Suppressor macrophage treated with lipopolysaccharide for 1 hour (primary cell): ENCODE measurements at regions not wholly inside any gene's neighbourhood (a gene's known extent, or its start where the extent isn't known, plus 50 kb on each side); places are given as distances from the start of the nearest gene placed in this dataset.

Experiments used
- DNase-seq, 3 donors: peaks; one replicate each; pipeline ENCODE4 v3.0.0-alpha.2; 2020 to 2022

- no peak for DNase-seq
Measured at GRCh38 chr13:39859898-39860297, 204.4 kb downstream of the COG6 start.

GRCh38 chr13:39862900-39863299, 207.4 kb downstream of the COG6 start:
- DNase-seq, result no peak

- no peak for DNase-seq
Measured at GRCh38 chr13:39864221-39864620, 208.8 kb downstream of the COG6 start.

- DNase-seq, result no peak
Measured at GRCh38 chr13:39866722-39867121, 211.3 kb downstream of the COG6 start.

GRCh38 chr13:39867807-39868206, 212.3 kb downstream of the COG6 start:
- no peak for DNase-seq

GRCh38 chr13:39870197-39870747, 214.8 kb downstream of the COG6 start:
- DNase-seq, result no peak

- DNase-seq, result no peak
Measured at GRCh38 chr13:39874331-39875053, 219.0 kb downstream of the COG6 start.

GRCh38 chr13:39875111-39875987, 219.9 kb downstream of the COG6 start:
- DNase-seq, result no peak

- peak; percentile 22 to 51 (median 24) for DNase-seq
Measured at GRCh38 chr13:39876258-39876657, 220.8 kb downstream of the COG6 start.

- no peak for DNase-seq
Measured at GRCh38 chr13:39877134-39877533, 221.7 kb downstream of the COG6 start.

GRCh38 chr13:39879286-39880035, 224.0 kb downstream of the COG6 start:
- DNase-seq, result no peak

GRCh38 chr13:39881383-39881782, 225.9 kb downstream of the COG6 start:
- no peak for DNase-seq

GRCh38 chr13:39881887-39882286, 226.4 kb downstream of the COG6 start:
- DNase-seq, result no peak

- DNase-seq, result no peak
Measured at GRCh38 chr13:39884166-39884565, 228.7 kb downstream of the COG6 start.

- no peak for DNase-seq
Measured at GRCh38 chr13:39886336-39886735, 230.9 kb downstream of the COG6 start.

GRCh38 chr13:39887387-39887786, 231.9 kb downstream of the COG6 start:
- no peak for DNase-seq

GRCh38 chr13:39888865-39889810, 233.7 kb downstream of the COG6 start:
- DNase-seq, result no peak

- DNase-seq, result no peak
Measured at GRCh38 chr13:39890537-39890936, 235.1 kb downstream of the COG6 start.

- no peak for DNase-seq
Measured at GRCh38 chr13:39892721-39893685, 237.5 kb downstream of the COG6 start.

GRCh38 chr13:39893808-39894207, 238.3 kb downstream of the COG6 start:
- no peak for DNase-seq

GRCh38 chr13:39894586-39894985, 239.1 kb downstream of the COG6 start:
- DNase-seq, result no peak
